ENCODE measurements at regions not wholly inside any gene's neighbourhood (a gene's known extent, or its start where the extent isn't known, plus 50 kb on each side); places are given as distances from the start of the nearest gene placed in this dataset.

DNA sequence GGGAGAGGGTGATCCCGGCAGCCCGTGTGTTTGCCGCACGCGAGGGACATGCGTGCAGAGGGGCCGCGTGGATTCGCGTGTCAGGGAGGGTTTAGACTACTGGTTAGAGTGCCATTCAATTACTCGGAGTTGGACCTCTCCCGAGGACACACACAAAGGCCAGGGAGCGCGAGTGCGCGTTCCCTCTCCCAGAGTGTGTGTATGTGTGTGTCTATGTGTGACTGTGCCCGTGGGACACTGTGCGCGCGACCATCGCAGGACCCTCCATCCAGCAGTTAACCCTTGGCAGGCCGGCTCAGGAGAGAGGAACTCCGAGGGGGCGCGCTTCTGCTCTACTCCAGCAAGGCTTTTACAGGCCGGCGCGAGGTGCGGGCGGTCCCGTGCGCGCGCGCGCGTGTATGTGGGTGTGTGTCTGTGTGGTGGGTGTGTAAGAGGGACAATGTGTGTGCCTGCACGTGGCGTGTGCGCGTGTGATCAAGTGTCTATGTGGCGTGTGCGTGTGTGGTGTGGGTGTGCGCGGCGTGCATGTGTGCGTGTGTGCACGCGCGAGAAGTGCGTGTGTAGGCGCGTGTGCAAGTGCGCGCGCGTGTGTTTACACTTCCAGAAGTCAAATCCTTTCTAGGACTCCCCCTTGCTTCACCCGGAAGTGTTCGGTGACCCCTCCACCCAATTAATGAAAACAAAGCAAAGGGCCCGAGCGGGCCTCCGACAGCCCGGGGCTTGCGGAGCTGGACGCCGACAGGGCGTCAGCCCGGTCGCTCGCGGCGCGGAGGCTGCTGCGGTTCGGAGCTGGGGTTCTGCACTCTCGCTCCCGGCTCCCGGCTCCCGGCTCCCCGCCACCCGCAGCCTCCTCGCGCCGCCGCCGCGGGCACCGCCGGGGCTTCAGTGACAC is 75.3 kb upstream of the TBCA start:
- DNase-seq = peak in 40 of 42 donors; percentile 34 to 77 (median 61)
- intact Hi-C loops (cut with DNase I) = loop anchor here (5.0 kb wide), 1 partner anchor 74 kb away; the partner anchor contains the start of gene TBCA

- intact Hi-C loops (cut with DNase I) = loop anchor here (5.0 kb wide), 1 partner anchor 73 kb away; the partner anchor contains the start of gene TBCA
- peak in 1 of 42 donors; percentile 18 for DNase-seq
These were observed 74.5 kb upstream of the TBCA start for GRCh38 chr5:77850536-77851175.

DNA sequence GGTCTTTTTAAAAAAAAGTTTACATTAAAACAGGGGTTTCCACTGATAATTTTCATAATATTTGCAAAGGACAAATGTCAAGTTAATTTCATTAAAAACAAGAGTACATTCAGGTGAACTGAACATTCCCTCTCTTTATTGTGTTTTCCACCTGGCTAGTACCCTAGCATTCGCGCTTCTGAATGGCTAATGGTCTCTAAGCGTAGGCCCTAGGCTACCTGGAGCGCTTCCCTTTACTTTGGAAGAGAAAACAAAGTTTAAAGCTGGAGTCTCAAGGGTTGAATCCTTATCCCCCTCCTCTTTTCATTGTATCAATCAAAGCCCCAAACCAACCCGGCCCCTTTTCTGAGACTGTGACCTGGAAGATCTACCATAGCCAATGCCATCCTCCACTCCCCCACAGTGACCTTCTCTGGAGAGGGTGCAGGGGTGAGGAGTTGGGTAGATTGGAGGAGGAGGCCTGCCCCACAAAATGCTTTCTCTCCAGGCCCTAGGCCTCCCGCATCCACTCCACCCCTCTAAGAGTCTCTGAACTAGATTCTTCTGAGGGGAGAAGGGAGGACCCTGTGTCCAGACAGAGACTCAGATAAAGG is 73.3 kb upstream of the TBCA start:
- no peak for DNase-seq
- intact Hi-C loops (cut with DNase I) = loop anchor here (10.0 kb wide), 1 partner anchor 205 kb away; no protein-coding TSS in a partner anchor

DNA sequence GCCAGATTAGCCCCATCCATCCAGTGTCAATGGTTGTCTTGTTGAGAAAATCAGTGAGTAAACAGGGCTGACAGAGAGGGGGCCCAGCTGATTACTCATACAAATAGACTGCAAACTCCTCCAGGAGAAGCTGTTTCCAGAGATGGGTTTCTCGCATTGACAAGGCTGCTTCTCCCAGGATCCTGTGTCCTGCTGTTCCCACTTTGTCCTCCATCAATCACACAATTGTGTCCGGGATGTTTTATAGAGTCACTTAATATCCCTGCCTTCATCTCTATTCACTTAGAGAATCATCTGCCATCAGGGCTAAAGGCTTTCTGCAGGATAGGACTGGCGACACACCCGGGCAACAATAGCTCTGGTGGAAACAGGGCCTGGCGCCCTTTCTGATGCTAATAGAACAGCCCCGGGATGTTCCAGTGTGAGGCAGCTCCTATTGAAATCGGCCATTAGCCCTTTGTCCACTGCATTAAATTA is 71.7 kb upstream of the TBCA start:
- intact Hi-C loops (cut with DNase I) = loop anchor here (10.0 kb wide), 1 partner anchor 203 kb away; no protein-coding TSS in a partner anchor
- DNase-seq = peak in 33 of 42 donors; percentile 24 to 83 (median 49)

DNA sequence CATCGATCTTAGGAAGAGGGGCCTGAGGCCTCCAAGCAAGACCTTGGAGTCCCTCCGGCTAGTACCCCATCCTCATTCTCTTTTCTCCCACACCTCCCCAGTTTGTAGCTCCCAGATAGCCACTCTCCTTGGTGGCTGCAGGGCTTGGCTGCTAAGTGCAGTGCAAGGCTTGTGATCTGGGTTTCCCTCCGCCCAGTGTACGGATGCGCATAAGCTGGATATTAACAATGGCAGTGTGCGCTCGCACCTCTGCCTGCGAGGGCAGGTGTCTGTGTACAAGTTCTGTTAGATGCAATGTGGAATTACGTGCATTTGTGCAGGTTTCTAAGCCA is 71.0 kb upstream of the TBCA start:
- DNase-seq = no peak
- intact Hi-C loops (cut with DNase I) = loop anchor here (10.0 kb wide), 1 partner anchor 202 kb away; no protein-coding TSS in a partner anchor

DNA sequence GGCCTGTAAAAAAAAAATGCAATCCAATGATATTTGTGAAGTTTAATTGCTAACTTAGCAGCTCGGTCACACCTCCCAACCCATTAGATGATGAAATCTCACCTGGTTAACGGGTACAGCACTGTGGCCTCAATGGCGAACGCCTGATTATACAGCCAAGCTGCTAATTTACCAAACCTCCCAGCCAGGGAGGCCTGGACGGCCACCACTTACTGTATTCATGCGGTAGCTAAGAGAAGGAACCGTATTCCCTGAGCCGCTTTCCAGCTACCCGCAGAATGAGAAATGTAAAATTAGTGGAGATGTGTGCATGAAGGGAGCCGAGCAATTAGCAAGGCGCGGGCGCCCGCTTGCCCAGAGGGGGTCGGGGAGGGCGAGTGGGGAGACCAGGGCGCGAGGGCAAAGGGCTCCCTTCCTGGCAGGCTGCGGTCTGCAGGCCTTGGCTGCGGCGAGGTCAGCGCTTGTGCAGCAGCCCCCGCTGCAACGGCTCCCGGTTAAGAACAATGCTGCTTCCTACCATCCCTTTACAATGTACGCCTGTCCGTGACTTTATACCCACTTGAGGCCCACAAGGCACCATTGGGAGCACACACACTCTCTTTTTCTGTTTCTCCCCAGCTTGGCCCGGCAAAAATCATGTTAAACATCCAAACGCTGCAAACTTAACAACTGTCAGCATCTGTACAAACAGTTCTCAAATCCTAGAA is 70.4 kb upstream of the TBCA start:
- DNase-seq = peak in 1 of 42 donors; percentile 21
- intact Hi-C loops (cut with DNase I) = loop anchor here (10.0 kb wide), 1 partner anchor 202 kb away; no protein-coding TSS in a partner anchor

- intact Hi-C loops (cut with DNase I) = loop anchor here (10.0 kb wide), 1 partner anchor 200 kb away; no protein-coding TSS in a partner anchor
- no peak for DNase-seq
These were observed 69.1 kb upstream of the TBCA start for GRCh38 chr5:77845324-77845646.

GRCh38 chr5:77844623-77845323 is 68.6 kb upstream of the TBCA start:
- peak in 31 of 42 donors; percentile 16 to 71 (median 36) for DNase-seq
- intact Hi-C loops (cut with DNase I) = loop anchor here (10.0 kb wide), 1 partner anchor 200 kb away; no protein-coding TSS in a partner anchor

GRCh38 chr5:77844373-77844622 is 68.2 kb upstream of the TBCA start:
- intact Hi-C loops (cut with DNase I) = loop anchor here (10.0 kb wide), 1 partner anchor 199 kb away; no protein-coding TSS in a partner anchor
- DNase-seq = peak in 2 of 42 donors; percentile 16 to 61

GRCh38 chr5:77843570-77844372 is 67.6 kb upstream of the TBCA start:
- intact Hi-C loops (cut with DNase I) = loop anchor here (10.0 kb wide), 1 partner anchor 199 kb away; no protein-coding TSS in a partner anchor
- peak in 40 of 42 donors; percentile 18 to 82 (median 60) for DNase-seq

DNA sequence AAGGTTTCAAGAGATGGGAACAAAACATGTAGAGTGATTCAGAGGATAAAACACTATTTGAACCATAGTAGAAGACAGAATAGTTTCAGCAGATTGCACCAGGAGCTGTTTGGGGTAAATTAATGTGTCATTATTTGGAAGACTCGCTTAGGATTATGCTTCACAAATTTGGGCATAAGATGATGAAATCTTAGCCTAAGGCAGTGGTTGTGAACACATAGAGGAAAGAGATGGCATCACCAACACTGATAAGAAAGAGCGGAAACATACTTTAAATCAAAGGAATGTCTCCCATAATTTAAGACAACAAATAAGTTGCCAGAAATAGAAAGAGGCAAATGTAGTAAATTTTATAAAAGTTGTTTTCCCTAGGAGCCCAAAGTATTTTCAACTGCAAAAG is 66.1 kb upstream of the TBCA start:
- intact Hi-C loops (cut with DNase I) = loop anchor here (10.0 kb wide), 1 partner anchor 197 kb away; no protein-coding TSS in a partner anchor
- DNase-seq = no peak

GRCh38 chr5:77841616-77842015 is 65.5 kb upstream of the TBCA start:
- intact Hi-C loops (cut with DNase I) = loop anchor here (10.0 kb wide), 1 partner anchor 197 kb away; no protein-coding TSS in a partner anchor
- peak in 14 of 42 donors; percentile 12 to 61 (median 40) for DNase-seq

DNA sequence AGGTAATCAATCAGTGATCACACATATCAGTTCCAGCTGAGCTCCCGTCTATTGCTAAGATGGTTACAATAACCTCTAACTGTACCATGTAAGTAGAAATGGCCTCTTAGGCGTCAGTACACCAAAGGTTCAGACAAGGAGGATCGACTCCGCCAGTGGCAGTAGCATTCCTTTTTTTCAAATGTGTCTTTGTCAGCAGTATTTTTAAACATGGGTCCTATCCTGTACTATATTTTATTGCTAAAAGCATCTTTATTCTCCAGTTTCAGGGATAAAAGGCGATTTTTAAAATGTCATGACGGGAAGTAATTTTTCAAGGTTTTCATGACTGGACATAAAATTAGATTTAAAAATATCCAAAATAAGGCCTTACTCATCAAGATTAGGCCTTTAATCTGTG is 64.8 kb upstream of the TBCA start:
- DNase-seq = no peak
- intact Hi-C loops (cut with DNase I) = loop anchor here (10.0 kb wide), 1 partner anchor 196 kb away; no protein-coding TSS in a partner anchor

- intact Hi-C loops (cut with DNase I) = loop anchor here (10.0 kb wide), 1 partner anchor 195 kb away; no protein-coding TSS in a partner anchor
- no peak for DNase-seq
These were observed 63.6 kb upstream of the TBCA start for GRCh38 chr5:77839691-77840090.

DNA sequence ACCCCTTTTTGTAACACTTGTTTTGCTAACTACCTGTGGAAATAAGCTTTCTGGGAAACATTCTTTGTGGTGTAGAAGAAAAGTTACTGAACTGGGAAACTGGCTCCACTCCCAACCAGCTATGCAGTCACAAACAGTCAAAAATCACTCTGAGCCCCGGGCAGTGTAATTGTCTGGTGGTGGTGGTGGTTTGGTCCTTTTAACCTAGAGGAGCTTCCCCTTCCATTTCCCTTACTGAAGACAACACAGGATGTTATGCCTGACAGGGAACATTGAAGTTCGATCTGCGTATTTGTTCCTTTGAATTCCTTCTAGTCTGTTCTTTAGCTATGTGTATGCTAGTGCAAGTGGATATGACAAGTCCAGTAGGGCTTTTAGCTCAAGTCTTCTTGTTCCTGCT is 56.8 kb upstream of the TBCA start:
- DNase-seq = no peak
- intact Hi-C loops (cut with DNase I) = no loop called here

DNA sequence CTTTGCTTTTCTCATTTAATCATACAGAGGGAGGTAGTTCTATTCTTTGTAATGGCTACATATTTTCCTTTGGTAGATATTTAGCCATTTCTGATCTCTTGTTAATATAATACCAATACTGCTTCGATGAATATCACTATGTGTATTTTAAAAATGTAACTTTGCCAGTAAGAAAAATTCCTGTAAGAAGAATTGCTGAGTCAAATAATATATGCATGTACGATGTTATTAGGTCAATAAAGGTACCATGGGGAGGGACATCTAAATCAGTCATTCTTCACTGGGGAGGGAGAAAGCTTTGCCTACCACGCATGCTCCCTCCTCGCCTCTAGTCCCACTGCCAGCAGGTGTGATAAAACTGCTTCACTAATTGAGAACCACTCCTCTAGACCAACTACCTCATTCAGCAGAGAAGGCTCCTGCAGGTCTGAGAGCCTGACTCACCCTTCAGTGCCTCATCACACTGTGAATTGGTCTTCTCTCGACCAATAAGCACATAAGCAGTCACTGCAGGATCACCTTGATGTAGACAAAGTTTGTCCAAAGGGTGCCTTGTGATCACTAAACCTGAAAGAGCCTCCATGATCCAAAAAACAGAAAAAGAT is 56.1 kb upstream of the TBCA start:
- DNase-seq = no peak
- intact Hi-C loops (cut with DNase I) = no loop called here

DNA sequence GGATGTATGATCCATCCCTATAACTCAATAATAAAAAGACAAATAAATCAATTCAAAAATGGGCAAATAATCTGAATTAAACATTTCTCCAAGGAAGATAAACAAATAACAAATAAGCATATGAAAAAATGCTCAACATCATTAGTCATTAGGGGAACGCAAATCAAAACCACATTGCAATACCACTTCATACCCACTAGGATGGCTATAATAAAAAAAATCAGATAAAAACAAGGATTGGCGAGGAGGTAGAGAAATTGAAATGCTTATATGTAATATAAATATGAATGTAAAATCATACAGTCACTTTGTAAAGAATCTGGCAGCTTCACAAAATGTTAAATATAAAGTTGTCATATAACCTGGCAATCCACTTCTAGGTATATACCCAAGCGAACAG is 52.3 kb upstream of the TBCA start:
- intact Hi-C loops (cut with DNase I) = no loop called here
- DNase-seq = no peak
